RPMI8226 (cell line): ENCODE measurements at regions not wholly inside any gene's neighbourhood (a gene's known extent, or its start where the extent isn't known, plus 50 kb on each side); places are given as distances from the start of the nearest gene placed in this dataset.
A peak's percentile ranks its signal among the peaks of the same experiment; 100 is the strongest.

Experiments
- DNase-seq: peaks from one replicate; pipeline ENCODE4 v3.0.0-alpha.2; 2015

- DNase-seq, result no peak
Observed at GRCh38 chr15:35736150-35736549, 190.2 kb upstream of the DPH6 start.

DNA sequence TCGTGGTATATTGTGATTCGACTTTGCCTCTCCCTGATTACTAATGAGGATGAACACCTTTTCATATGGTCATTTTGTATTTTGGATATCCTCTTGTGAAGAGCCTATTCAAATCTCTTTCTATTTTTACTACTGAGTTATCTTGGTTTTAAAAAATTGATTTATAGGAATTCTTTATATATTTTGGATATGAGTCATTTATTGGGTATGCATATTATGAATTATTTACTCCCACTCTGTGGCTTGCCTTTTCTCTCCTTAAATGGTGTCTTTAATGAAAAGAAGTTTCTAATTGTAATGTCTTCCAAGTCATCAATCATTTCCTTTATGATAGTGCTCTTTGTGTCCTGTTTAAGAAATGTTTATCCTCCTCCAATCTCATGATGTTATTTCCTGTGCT is 191.5 kb upstream of the DPH6 start:
- DNase-seq, result no peak

- no peak for DNase-seq
Observed at GRCh38 chr15:35738370-35738769, 192.4 kb upstream of the DPH6 start.

- no peak for DNase-seq
Observed at GRCh38 chr15:35740761-35741160, 194.8 kb upstream of the DPH6 start.

- no peak for DNase-seq
Observed at GRCh38 chr15:35741395-35741794, 195.4 kb upstream of the DPH6 start.

DNA sequence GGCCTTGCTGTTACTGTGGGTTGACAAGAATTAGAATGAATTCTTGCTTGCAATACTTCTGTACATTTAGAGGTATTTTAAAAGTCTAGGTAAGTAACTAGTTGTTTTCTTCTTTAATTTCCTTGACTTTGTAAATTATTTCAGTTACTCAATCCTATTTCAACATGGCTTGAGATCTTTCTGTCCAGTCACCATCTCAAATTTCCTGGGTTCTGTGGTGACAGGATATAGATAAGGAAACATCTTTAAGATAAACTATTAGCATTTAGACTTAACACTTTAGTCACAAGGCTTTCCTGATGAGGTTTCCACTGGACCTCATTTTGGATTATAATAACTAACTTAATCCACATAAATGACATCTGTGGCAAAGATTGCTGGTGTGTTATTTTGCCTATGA is 195.9 kb upstream of the DPH6 start:
- DNase-seq, result no peak

DNA sequence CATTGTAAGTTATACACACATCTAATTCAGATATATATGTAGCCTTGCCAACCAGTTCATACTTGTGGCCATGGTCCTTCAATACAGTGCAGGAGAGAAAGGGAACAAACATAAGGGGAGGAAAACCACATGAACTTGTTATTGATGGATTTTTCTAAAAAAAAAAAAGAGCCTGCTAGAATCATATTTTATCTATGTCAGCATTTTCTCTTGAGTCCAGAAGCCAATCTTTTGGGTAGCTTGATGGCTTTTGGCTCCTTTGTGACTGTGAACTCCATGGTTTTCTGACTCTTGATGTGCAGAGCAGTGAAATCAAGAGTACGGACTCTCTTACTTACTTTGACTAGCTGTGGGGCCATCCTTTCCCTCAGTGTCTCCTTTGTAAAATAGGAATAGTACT is 197.4 kb upstream of the DPH6 start:
- no peak for DNase-seq

GRCh38 chr15:35746121-35746520 is 200.2 kb upstream of the DPH6 start:
- DNase-seq, result no peak

DNA sequence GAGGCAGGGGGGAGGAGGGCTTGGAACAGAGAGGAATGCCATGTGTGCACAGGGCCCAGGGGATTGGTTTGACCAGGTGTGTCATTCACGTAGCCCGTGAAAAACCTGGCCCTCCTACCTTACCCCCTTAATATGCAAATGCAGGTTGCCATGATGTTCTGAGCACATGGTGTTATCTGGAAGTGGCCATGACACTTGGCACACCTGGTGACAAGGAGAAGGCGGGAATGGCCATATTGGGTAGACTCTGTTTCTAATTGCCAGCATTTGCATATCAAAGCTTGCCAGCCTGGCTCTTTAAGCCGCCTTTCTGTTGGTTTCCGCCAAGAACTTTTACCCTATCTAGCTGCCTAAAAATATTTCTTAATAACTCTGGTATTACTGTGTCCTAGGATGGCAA is 202.1 kb upstream of the DPH6 start:
- DNase-seq, result no peak

DNA sequence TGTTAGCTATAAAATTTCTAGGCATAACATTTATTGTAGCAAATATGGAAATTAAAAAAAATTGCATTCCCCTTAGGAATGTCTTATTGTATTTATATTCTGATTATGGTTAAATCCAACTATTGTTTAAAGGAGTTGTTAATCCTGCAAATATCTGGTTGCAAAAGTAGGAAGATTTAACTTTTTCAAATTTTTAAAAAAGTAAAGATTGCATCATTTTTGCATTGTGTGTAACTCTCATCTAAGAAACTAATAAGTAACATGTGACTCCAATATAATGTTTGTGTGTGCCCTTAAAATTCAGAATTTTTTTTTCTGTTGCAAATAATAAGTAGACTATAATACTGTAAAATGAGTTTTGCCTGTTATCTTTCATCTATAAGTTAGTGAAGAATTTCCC is 204.1 kb upstream of the DPH6 start:
- no peak for DNase-seq

GRCh38 chr15:35751413-35752133 is 205.6 kb upstream of the DPH6 start:
- DNase-seq, result peak; percentile 17

GRCh38 chr15:35752134-35752466 is 206.1 kb upstream of the DPH6 start:
- no peak for DNase-seq

DNA sequence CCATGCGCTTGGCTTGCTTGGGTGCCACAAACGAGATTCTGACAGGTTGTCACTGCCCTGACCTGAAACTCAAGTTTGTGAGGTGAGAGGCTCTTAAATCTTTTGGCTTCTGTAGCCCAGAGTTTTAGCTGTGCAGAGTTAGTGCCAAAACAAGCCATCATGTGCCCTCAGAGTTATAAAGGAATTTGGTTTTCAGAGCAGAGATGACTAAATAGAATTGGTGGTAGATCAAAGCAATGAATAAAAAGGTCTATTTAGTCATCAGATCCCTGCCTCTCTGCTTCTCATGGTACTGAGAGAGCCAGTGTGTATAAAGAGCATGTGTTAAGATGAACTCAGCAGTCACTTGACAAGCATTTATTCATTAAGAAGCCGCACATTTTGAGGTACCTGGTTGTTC is 207.5 kb upstream of the DPH6 start:
- DNase-seq, result no peak

GRCh38 chr15:35755237-35755802 is 209.4 kb upstream of the DPH6 start:
- no peak for DNase-seq

GRCh38 chr15:35756623-35757022 is 210.7 kb upstream of the DPH6 start:
- DNase-seq, result no peak

GRCh38 chr15:35757361-35757760 is 211.4 kb upstream of the DPH6 start:
- DNase-seq, result no peak

DNA sequence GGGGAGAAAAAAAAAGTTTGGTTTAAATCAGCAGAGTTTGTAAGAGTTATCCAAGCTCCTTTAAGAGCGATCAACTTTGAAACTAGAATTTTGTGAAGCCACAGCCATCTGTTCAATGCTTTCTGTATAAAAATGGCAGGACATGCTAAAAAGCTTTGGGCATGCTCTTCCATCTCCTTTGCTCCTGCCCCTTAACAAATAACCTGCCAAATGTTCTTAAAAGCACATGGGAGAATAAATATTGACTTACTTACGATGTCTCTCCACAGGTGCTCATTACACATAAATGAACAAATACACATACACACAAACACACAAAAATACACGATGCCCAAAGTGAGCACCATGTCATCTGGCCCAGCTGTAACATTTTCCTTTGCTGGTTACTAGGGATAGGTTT is 211.8 kb upstream of the DPH6 start:
- DNase-seq, result no peak

DNA sequence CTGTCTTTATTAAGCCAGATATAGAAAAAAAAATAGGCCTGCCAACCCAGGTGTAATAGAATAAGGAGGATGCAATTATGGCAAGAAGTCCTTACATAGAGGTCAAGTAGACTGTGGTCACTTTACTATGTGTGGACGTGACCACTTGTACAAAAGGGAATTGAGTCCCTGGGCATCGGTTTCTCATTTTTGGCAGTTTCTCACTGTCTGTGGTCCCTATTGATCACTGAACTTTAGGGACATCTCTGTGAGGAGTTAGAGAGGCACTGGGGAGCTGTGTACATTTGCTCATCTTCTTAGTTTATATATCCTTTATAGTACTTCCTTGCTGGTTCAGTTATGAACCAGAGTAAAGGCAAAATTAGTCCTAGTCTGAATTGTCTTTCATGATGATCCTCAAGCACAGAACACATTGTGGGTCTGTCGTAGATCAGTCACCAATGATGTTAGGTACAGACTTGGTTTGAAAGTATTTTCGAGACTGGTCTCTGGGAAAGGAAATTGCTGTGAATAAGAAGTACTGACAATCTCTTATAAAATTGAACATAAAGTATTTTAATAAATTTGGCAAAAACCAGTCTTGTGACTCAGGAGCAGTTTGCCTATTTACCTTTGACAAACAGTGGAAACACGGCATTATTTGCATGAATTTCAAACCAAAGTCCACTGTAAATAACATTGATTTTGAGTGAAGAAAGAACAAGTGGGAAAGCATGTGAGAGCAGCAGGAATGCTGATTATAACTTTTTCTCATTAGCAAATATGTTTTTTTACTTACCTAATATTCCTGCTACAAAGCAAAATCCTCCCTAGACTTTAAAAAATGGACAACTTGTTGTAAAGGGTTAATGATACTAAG is 218.9 kb upstream of the DPH6 start:
- DNase-seq, result no peak

DNA sequence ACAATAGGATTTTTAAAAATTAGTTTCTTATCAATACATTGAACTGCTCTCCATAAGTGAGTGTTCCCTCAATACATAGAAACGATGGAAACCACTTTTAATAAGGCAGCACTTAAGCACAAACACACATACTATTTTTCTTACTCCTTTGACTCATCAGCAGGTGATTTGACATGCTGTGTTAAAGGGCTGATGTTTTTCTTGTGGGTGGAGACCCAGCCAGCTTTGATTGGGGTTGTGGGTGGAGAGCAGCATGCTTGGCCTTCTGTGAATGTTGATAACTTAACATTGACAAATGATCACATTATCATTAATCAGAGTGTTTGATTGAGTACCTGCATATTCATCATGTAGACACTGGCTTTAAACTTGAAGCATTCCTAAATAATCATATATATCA is 223.0 kb upstream of the DPH6 start:
- DNase-seq, result no peak

GRCh38 chr15:35769656-35770055 is 223.7 kb upstream of the DPH6 start:
- DNase-seq, result no peak

- no peak for DNase-seq
Observed at GRCh38 chr15:35771746-35772442, 225.9 kb upstream of the DPH6 start.

GRCh38 chr15:35774653-35775052 is 228.7 kb upstream of the DPH6 start:
- no peak for DNase-seq

DNA sequence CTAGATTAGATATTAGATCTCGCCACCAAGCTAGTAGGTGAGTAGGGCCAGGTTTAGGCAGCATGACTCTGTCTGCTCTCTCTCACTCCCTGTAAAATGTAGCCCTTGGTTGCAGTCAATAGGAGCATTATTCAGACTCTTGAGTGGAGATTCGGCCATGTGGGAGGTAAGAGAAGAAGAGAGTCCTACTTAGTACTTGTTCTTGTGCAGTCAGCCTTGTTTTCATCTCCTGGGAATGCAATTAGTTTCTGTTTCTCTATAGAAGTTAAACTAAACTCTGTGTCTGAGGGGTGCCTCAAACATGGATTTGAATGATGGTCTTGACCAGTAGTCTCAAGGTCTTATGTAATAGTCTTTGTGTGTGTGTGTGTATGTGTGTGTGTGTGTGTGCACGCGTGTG is 229.5 kb upstream of the DPH6 start:
- no peak for DNase-seq

DNA sequence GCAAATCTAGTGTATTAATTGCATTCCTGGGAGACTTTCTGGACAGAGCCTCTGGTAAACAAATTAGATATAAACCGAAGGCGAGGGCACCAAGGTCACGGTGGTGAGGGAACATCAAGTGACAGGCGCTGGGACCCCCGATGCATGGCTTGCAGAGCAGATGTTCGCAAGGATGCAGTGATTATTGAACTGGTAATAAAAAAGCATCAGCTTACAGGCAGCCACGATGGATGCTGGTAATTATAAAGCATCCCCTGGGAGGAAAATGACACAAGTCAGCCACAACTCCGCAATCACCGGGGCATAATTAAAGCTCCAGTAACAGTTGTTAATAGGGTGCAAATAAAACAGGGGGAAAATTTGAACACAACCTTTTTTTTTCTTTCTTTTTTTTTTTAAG is 231.1 kb upstream of the DPH6 start:
- DNase-seq, result no peak
